RPMI8226 (cell line): ENCODE measurements at regions not wholly inside any gene's neighbourhood (a gene's known extent, or its start where the extent isn't known, plus 50 kb on each side); places are given as distances from the start of the nearest gene placed in this dataset.
"Not testable (repeated sequence)": the region's sequence is repeated elsewhere in the genome, so short reads cannot be mapped to it uniquely, and the experiment has no call there.

Experiments
- DNase-seq: peaks from one replicate; pipeline ENCODE4 v3.0.0-alpha.2; 2015

- DNase-seq: no peak
Observed at GRCh38 chr17:14753383-14753782, 452.5 kb downstream of the HS3ST3B1 start.

DNA sequence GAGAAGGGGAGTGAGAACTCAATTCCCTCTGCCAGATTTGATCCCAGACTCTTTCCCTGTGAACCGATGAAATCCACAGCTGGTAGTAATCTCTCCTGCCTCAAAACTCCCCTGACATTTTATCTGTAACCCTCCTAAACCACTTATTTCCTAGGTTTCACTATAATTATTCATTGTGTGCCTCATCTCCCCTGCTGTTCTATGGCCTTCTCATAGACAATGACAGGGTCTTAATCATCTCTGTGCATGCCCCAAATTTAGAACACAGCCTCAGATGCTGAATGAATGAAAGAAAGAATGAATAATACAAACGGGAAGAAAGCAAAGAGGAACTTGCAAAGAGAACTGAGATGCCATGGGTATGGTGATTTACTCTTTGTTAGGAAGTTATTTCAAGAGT is 451.1 kb downstream of the HS3ST3B1 start:
- no peak for DNase-seq

GRCh38 chr17:14750866-14751265 is 450.0 kb downstream of the HS3ST3B1 start:
- no peak for DNase-seq

GRCh38 chr17:14749269-14749668 is 448.4 kb downstream of the HS3ST3B1 start:
- no peak for DNase-seq

DNA sequence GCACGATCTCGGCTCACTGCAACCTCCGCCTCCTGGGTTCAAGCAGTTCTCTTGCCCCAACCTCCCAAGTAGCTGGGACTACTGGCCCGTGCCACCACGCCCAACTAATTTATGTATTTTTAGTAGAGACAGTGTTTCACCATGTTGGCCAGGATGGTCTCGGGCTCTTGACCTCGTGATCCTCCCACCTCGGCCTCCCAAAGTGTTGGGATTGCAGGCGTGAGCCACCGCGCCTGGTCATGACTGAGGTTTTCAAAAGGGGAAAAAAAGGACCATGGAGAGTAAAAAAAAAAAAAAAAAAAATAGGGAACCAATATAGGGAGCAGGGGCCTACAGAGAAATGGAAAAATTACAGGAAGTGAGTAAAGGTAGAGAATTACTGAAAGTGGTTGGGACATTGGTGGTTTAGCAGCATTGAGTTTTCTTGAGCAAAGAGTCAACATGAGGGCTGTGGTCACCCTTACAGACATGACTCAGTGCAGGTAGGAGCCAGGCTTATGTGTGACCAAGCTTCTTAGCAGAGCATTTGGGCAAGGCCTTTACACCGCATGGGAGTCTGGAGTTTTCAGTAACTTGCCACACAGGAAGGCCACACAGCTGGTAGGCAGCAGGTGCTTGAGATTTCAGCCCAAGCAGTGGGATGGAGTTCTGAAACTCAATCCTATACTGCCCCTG is 447.3 kb downstream of the HS3ST3B1 start:
- no peak for DNase-seq

DNA sequence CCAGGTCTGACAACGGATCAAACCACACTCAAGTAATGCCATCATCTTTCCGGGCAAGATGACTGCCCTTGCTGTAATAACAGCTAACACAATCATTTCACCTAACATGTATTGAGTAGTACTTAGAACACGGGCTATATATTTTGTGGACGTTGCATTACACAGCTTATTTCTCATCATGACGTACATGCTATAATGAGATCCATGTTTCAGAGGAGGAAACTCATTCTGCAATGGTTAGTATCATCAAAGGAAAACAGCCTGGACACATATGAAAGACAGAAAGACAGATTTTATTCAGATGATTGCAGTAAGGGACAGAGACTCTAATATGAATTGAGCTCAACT is 446.7 kb downstream of the HS3ST3B1 start:
- no peak for DNase-seq

GRCh38 chr17:14746822-14747602 is 446.1 kb downstream of the HS3ST3B1 start:
- no peak for DNase-seq

DNA sequence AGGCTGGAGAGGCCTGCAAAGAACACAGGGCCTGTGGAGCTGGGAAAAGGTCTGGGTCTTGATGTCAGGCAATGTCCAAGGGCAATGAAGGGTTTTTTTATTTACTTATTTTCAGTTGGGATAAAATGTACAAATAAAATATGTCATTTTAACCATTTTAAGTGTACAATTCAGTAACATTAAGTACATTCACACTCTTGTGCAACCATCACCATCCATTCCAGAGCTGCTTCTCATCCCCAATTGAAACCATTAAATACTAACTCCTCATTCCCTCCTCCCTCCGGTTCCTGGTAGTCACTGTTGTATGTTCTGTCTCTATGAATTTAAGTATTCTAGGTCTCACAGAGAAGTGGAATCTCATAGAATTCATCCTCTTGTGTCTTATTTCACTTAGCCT is 444.7 kb downstream of the HS3ST3B1 start:
- no peak for DNase-seq

DNA sequence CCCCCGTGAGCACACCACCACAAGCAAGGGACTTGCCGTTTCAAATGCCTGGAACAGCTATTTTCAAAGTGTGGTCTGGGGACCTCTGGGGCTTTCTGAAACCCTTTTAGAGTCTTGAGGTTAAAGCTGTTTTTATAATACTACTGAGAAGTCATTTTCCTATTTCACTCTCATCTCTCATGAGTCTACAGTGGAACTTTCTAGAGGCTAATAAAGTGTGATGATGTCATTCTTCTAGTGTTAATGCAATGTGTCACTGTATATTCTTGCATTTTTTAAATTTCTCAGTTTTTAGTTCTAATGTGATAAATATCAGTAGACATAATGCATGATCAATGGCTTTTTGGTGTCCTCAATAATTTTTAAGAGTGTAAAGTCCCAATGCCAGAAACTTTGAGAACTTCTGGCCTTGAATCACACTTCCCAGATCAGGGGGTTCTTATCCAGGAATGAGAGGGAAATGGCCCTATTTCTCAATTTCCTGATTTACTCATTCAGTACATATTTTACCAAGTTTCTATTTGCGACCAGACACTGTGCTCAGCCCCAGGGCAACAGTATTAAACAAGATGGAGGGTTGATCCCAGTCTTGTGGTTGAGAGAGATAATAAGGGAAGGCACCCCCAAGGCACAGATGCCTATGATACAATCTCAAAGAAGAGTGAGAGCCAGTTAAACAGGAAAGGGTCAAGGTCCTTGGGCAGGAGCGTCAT is 444.0 kb downstream of the HS3ST3B1 start:
- no peak for DNase-seq

DNA sequence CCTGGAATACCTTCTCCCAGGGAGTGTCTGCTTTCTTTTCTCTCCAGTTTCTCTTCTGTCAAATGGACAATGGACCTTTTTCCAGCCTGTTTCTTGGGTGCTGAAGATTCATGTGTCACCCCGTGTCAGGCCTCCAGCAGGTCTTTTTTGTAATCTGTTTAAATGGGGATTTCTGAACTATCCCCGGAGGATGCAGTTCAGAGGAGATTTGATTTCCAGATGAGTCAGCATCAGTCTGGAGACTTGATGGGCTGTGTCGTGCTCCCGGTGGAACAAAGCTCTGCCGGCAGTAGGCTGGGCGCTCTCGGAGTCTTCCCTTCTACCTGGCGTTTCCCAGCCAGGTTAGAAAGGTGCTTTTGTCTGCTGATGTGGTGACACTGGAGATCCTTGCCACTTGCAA is 440.6 kb downstream of the HS3ST3B1 start:
- no peak for DNase-seq

DNA sequence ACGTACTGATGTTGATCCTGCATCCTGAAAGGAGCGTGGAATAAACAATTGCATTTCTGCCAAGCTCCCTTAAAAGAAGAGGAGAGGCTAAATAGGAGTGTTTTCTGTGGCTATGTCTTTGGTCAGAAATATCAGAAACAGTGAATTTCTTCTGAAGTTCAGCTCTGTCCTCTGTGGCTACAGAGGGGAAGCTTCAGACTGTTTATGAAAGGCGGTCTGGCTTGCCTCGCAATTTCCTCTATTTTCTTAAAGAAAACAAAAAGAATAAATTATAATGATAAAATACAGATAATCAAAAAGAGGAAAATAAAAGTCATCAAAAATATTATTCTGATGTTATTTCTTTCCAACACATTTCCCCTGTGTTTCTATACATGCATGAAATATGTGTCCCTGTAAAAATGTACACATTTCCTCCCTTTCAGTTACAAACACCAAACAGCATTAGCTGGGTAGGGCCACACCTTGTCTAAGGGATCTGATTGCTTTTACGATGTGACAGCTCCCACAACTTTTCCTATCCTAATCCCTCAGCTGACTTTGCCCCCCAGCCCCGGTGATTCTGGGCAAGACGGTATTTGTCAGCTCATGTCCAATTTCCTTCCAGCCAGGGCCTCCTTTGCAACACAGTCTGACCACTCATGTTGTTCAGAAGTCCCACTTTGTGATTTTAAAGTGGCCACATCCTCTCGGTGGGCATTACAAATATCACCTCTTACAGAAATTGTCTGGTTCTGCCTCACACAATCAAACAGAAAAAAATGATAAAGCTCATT is 439.0 kb downstream of the HS3ST3B1 start:
- no peak for DNase-seq

GRCh38 chr17:14738652-14738988 is 437.7 kb downstream of the HS3ST3B1 start:
- DNase-seq: no peak

DNA sequence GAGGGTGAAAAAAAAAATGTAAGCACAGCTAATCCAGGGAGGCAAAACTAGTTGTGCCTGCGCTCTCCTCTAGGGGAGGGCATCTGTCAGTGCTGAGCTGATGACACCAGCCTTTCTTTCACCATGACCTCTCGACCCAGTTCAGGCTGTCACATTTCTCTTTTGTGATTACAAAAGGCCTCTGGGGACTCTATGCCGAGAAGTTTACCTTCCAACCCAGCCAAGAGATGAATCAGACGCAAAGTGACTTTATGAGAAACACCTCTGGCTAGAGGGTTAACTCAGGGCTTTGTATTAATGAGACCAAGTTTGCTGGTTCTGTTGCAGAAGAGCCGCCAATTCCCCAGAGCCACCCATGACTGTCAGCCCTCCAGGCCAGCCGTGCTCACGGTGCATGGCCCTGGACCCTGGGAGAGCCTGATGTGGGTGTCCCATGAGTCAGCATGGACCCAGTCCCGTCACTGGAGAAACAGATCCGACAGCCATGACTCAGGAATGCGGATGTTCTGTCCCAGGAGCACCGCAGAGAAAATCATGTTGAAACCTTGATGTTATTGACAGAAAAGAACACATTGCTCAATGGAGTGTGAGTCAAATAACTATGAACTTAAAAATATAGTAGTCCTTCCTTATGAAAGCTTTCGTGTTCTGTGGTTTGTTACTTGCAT is 437.2 kb downstream of the HS3ST3B1 start:
- DNase-seq: no peak

DNA sequence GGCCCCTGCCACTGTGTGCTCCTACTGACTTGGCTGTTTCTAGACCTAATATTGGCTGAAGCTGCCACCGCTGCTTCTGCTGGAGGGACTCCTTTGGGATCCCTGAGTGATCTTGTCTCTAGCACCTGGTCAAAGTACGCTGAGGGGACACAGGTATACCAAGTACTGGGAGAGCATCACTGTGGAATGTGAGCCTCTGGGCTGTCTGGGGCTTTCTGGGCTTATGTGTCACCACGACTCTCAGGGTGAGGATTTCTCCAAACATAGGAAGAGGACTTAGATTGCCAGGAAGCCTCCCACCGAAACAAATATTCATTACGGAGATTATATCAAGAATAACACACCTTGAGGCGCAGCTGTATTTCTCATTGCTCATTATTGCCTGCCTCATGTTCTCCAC is 435.8 kb downstream of the HS3ST3B1 start:
- DNase-seq: no peak

- DNase-seq: no peak
Observed at GRCh38 chr17:14733376-14733775, 432.5 kb downstream of the HS3ST3B1 start.

- no peak for DNase-seq
Observed at GRCh38 chr17:14732211-14732610, 431.3 kb downstream of the HS3ST3B1 start.

DNA sequence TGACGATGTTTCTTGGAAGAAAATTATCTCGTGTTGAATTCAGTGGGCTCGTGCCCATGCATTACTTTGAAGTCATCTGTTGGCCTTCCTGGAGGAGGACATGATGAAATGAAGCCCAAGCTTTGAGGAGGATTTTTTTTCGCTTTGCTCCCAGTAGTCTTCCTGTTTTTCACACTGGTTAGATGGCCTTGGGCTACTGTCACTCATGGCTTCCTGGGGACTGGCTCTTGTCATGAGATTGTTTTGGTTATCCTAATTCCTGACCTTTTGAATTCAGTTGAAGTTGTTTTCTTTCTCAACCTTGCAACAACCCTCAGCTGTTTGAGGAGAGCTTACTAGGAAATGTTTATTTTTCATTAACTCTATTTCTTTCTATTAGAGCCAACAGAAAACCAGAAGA is 430.7 kb downstream of the HS3ST3B1 start:
- DNase-seq: no peak

DNA sequence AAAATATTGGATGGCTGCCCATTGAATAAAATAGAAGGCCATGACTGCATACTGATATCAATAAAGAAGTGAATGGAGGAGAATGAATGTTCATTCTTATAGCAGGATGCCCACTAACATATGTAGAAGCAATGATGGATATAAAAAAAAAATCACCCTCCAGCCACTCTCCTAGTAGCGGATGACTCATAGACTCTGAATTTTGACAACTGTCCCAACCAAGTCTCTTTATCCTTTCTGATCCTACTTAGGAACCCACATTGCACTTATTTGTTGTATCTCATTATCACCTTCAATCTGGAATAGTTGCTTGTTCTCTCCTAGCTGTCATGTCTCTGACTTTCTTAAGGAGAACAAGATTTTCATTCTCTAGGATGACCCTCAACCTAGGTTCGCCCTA is 429.9 kb downstream of the HS3ST3B1 start:
- no peak for DNase-seq

GRCh38 chr17:14725729-14726128 is 424.8 kb downstream of the HS3ST3B1 start:
- DNase-seq: no peak

- no peak for DNase-seq
Observed at GRCh38 chr17:14724770-14725169, 423.9 kb downstream of the HS3ST3B1 start.

- DNase-seq: not testable (repeated sequence)
Observed at GRCh38 chr17:14723349-14723748, 422.5 kb downstream of the HS3ST3B1 start.

GRCh38 chr17:14719942-14720341 is 419.1 kb downstream of the HS3ST3B1 start:
- no peak for DNase-seq

GRCh38 chr17:14717859-14718258 is 417.0 kb downstream of the HS3ST3B1 start:
- DNase-seq: no peak
